Hepatocyte (in vitro differentiated cells): ENCODE measurements at regions not wholly inside any gene's neighbourhood (a gene's known extent, or its start where the extent isn't known, plus 50 kb on each side); places are given as distances from the start of the nearest gene placed in this dataset.

Source experiments
- CTCF ChIP-seq: fragments of 200-600 bp; sonication (generic); IDR thresholded peaks from 2 replicates; pipeline ENCODE4 v1.5.1; 2016; ENCODE audit warnings: antibody characterized with exemption, mild to moderate bottlenecking; ENCODE audit not compliant: poor library complexity
- EZH2 ChIP-seq: fragments of 200-600 bp; sonication (generic); IDR thresholded peaks from 2 replicates; pipeline ENCODE4 v1.6.1; 2016; ENCODE audit warnings: antibody characterized with exemption, mild to moderate bottlenecking, borderline replicate concordance
- EZH2phosphoT487 ChIP-seq: fragments of 200-600 bp; sonication (generic); IDR thresholded peaks from one replicate; pipeline ENCODE4 v1.6.1; 2018; ENCODE audit warnings: antibody characterized with exemption, mild to moderate bottlenecking, low read depth, moderate library complexity; ENCODE audit not compliant: unreplicated experiment, severe bottlenecking

- TF ChIP-seq EZH2, result no peak
- no peak for TF ChIP-seq CTCF
- no peak for TF ChIP-seq EZH2phosphoT487
Measured at GRCh38 chr9:102101723-102102122, 363.3 kb upstream of the GRIN3A start.
